HFFc6 (cell line): ENCODE measurements at regions not wholly inside any gene's neighbourhood (a gene's known extent, or its start where the extent isn't known, plus 50 kb on each side); places are given as distances from the start of the nearest gene placed in this dataset.
"Not testable (repeated sequence)": the region's sequence is repeated elsewhere in the genome, so short reads cannot be mapped to it uniquely, and the experiment has no call there.

ENCODE experiments used
- DNase-seq: peaks from one replicate; pipeline ENCODE4 v3.0.0-alpha.2; 2018
- H3K27ac Mint-ChIP-seq: 2 replicates; pipeline ENCODE4 v1.8.0; 2020; ENCODE audit warnings: mild to moderate bottlenecking, mixed read lengths
- H3K27me3 Mint-ChIP-seq: 2 replicates; pipeline ENCODE4 v1.8.0; 2021; ENCODE audit warnings: mild to moderate bottlenecking, moderate library complexity, mixed read lengths; ENCODE audit not compliant: insufficient read depth
- H3K36me3 Mint-ChIP-seq: 2 replicates; pipeline ENCODE4 v1.8.0; 2021; ENCODE audit warnings: low read depth, mixed read lengths
- H3K4me1 Mint-ChIP-seq: 2 replicates; pipeline ENCODE4 v1.8.0; 2020; ENCODE audit warnings: low read depth, mixed read lengths
- H3K4me3 Mint-ChIP-seq: 2 replicates; pipeline ENCODE4 v1.8.0; 2020; ENCODE audit warnings: mild to moderate bottlenecking, moderate library complexity, mixed read lengths
- H3K9me3 Mint-ChIP-seq: 2 replicates; pipeline ENCODE4 v1.8.0; 2020; ENCODE audit warnings: mild to moderate bottlenecking, mixed read lengths
- CTCF ChIP-seq: fragments of 200-600 bp; sonication (generic); IDR thresholded peaks from 2 replicates; pipeline ENCODE4 v1.5.0; 2021; ENCODE audit warnings: antibody characterized with exemption, mild to moderate bottlenecking

GRCh38 chr9:136603901-136604814, 58.3 kb upstream of the NOTCH1 start:
- H3K27ac Mint-ChIP-seq: no peak overlapping the region
- TF ChIP-seq CTCF: no peak
- peaks cover 8% of the 10 kb centered on the region; the same call in 1 of the 2 replicates for H3K27me3 Mint-ChIP-seq
- no peak for DNase-seq
- H3K9me3 Mint-ChIP-seq: peaks cover 7% of the 10 kb centered on the region
- no peaks in the 10 kb centered on the region for H3K4me1 Mint-ChIP-seq
- H3K36me3 Mint-ChIP-seq: peaks cover 5% of the 10 kb centered on the region; the same call in 1 of the 2 replicates
- H3K4me3 Mint-ChIP-seq: no peak overlapping the region

GRCh38 chr9:136603216-136603615, 57.4 kb upstream of the NOTCH1 start:
- Mint-ChIP-seq H3K4me1 (no peaks in the 10 kb centered on the region), H3K27ac (no peak overlapping the region)
- TF ChIP-seq CTCF: no peak

GRCh38 chr9:136602193-136602885, 56.5 kb upstream of the NOTCH1 start:
- no peak for TF ChIP-seq CTCF
- Mint-ChIP-seq H3K4me1 (no peaks in the 10 kb centered on the region), H3K4me3 (no peak overlapping the region), H3K27ac (no peak overlapping the region), H3K36me3 (peaks cover 5% of the 10 kb centered on the region; the same call in 1 of the 2 replicates), H3K9me3 (peaks cover 7% of the 10 kb centered on the region), H3K27me3 (peaks cover 8% of the 10 kb centered on the region; the same call in 1 of the 2 replicates)
- no peak for DNase-seq

More at GRCh38 chr9:136603216-136603615, 57.4 kb upstream of the NOTCH1 start:
- H3K4me3 Mint-ChIP-seq: no peak overlapping the region
- peaks cover 8% of the 10 kb centered on the region; the same call in 1 of the 2 replicates for H3K27me3 Mint-ChIP-seq
- no peak for DNase-seq
- H3K9me3 Mint-ChIP-seq: peaks cover 7% of the 10 kb centered on the region
- H3K36me3 Mint-ChIP-seq: peaks cover 5% of the 10 kb centered on the region; the same call in 1 of the 2 replicates

GRCh38 chr9:136601250-136601973, 55.6 kb upstream of the NOTCH1 start:
- DNase-seq, H3K27me3 Mint-ChIP-seq, H3K4me1 Mint-ChIP-seq, H3K27ac Mint-ChIP-seq, H3K9me3 Mint-ChIP-seq, H3K4me3 Mint-ChIP-seq, H3K36me3 Mint-ChIP-seq: not testable (repeated sequence)

- Mint-ChIP-seq H3K9me3 (peaks cover 7% of the 10 kb centered on the region), H3K4me1 (no peaks in the 10 kb centered on the region), H3K27ac (no peak overlapping the region), H3K4me3 (no peak overlapping the region), H3K36me3 (peaks cover 5% of the 10 kb centered on the region; the same call in 1 of the 2 replicates), H3K27me3 (peaks cover 6% of the 10 kb centered on the region)
- DNase-seq: no peak
- TF ChIP-seq CTCF: no peak
These were observed 54.2 kb upstream of the NOTCH1 start for GRCh38 chr9:136599811-136600660.
